GM23338 (cell line): ENCODE measurements at regions not wholly inside any gene's neighbourhood (a gene's known extent, or its start where the extent isn't known, plus 50 kb on each side); places are given as distances from the start of the nearest gene placed in this dataset.

Experiments used
- ATAC-seq: fragments of 200-7000 bp; cut with Tn5 transposase; 3 replicates; pipeline ENCODE4 v1.9.1; 2020
- DNase-seq: peaks from one replicate; pipeline ENCODE4 v3.0.0-alpha.2; 2015; ENCODE audit warnings: low spot score
- H2AFZ ChIP-seq: fragments of 200-600 bp; sonication (generic); 2 replicates; pipeline ENCODE4 v1.8.0; 2016; ENCODE audit warnings: antibody characterized with exemption, mild to moderate bottlenecking, moderate library complexity
- H3F3A ChIP-seq: fragments of 200-600 bp; sonication (generic); replicated peaks from 2 replicates; pipeline ENCODE4 v1.8.0; 2017; ENCODE audit warnings: antibody characterized with exemption, mixed run types, low read depth
- H3K27ac ChIP-seq: fragments of 200-600 bp; sonication (generic); 2 replicates; pipeline ENCODE4 v1.6.1; 2016; ENCODE audit warnings: low read depth
- H3K27me3 ChIP-seq: fragments of 200-600 bp; sonication (generic); 2 replicates; pipeline ENCODE4 v1.8.0; 2016; ENCODE audit warnings: mild to moderate bottlenecking, mixed run types, moderate library complexity; ENCODE audit not compliant: insufficient read depth
- H3K36me3 ChIP-seq: fragments of 200-600 bp; sonication (generic); 2 replicates; pipeline ENCODE4 v1.8.0; 2016; ENCODE audit warnings: mild to moderate bottlenecking; ENCODE audit not compliant: insufficient read depth
- H3K4me1 ChIP-seq: fragments of 200-600 bp; sonication (generic); 2 replicates; pipeline ENCODE4 v1.8.0; 2016; ENCODE audit warnings: mild to moderate bottlenecking, moderate library complexity; ENCODE audit not compliant: insufficient read depth
- H3K4me2 ChIP-seq: fragments of 200-600 bp; sonication (generic); 2 replicates; pipeline ENCODE4 v1.7.1; 2017; ENCODE audit warnings: mixed run types
- H3K4me3 ChIP-seq: fragments of 200-600 bp; sonication (generic); 2 replicates; pipeline ENCODE4 v1.6.1; 2016; ENCODE audit warnings: mixed run types
- H3K79me2 ChIP-seq: fragments of 200-600 bp; sonication (generic); replicated peaks from 2 replicates; pipeline ENCODE4 v1.8.0; 2017; ENCODE audit warnings: mild to moderate bottlenecking; ENCODE audit not compliant: insufficient read depth
- H3K9me2 ChIP-seq: fragments of 200-600 bp; sonication (generic); 2 replicates; pipeline ENCODE4 v1.8.0; 2017; ENCODE audit not compliant: insufficient read depth
- H4K20me1 ChIP-seq: fragments of 200-600 bp; sonication (generic); replicated peaks from 2 replicates; pipeline ENCODE4 v1.8.0; 2017; ENCODE audit warnings: mild to moderate bottlenecking; ENCODE audit not compliant: insufficient read depth
- H3K27ac Mint-ChIP-seq: 2 replicates; pipeline ENCODE4 v1.8.0; 2020; ENCODE audit warnings: inconsistent platforms, mild to moderate bottlenecking, moderate library complexity, mixed read lengths
- H3K27me3 Mint-ChIP-seq: 3 replicates; pipeline ENCODE4 v1.8.0; 2022; ENCODE audit warnings: low read depth, mild to moderate bottlenecking, moderate library complexity, mixed read lengths, inconsistent platforms; ENCODE audit not compliant: insufficient read depth, poor library complexity
- H3K36me3 Mint-ChIP-seq: 3 replicates; pipeline ENCODE4 v1.8.0; 2021; ENCODE audit warnings: low read depth, mild to moderate bottlenecking, inconsistent platforms, moderate library complexity, mixed read lengths
- H3K4me1 Mint-ChIP-seq: 3 replicates; pipeline ENCODE4 v1.8.0; 2020; ENCODE audit warnings: mild to moderate bottlenecking, inconsistent platforms, mixed read lengths
- H3K4me3 Mint-ChIP-seq: 3 replicates; pipeline ENCODE4 v1.8.0; 2021; ENCODE audit warnings: moderate library complexity, mild to moderate bottlenecking, inconsistent platforms, mixed read lengths
- H3K9me3 Mint-ChIP-seq: 3 replicates; pipeline ENCODE4 v1.8.0; 2020; ENCODE audit warnings: moderate library complexity, mild to moderate bottlenecking, inconsistent platforms, mixed read lengths
- CREB1 ChIP-seq: fragments of 250-450 bp; sonication (Bioruptor Pico); IDR thresholded peaks from 2 replicates; pipeline ENCODE4 v1.5.0; 2020; ENCODE audit warnings: low read depth, mild to moderate bottlenecking, moderate library complexity
- EZH2 ChIP-seq: fragments of 200-600 bp; sonication (generic); IDR thresholded peaks from one replicate; pipeline ENCODE4 v1.8.0; 2017; ENCODE audit warnings: antibody characterized with exemption, mild to moderate bottlenecking, low read depth; ENCODE audit not compliant: unreplicated experiment
- EZH2phosphoT487 ChIP-seq: fragments of 200-600 bp; sonication (generic); IDR thresholded peaks from one replicate; pipeline ENCODE4 v1.8.1; 2018; ENCODE audit warnings: antibody characterized with exemption; ENCODE audit not compliant: unreplicated experiment
- JUNB ChIP-seq: IDR thresholded peaks from one replicate; pipeline ENCODE4 v1.6.1; 2016; ENCODE audit warnings: antibody characterized with exemption; ENCODE audit not compliant: unreplicated experiment
- NANOG ChIP-seq: IDR thresholded peaks from 2 replicates; pipeline ENCODE4 v1.6.1; 2016; ENCODE audit warnings: antibody characterized with exemption, borderline replicate concordance
- POLR2AphosphoS5 ChIP-seq: IDR thresholded peaks from 2 replicates; pipeline ENCODE4 v1.6.1; 2016; ENCODE audit warnings: antibody characterized with exemption, low read depth
- STAT1 ChIP-seq: IDR thresholded peaks from one replicate; pipeline ENCODE4 v1.6.1; 2016; ENCODE audit warnings: antibody characterized with exemption; ENCODE audit not compliant: unreplicated experiment
- ZNF114 ChIP-seq: fragments of 250-450 bp; sonication (Bioruptor Pico); IDR thresholded peaks from 2 replicates; pipeline ENCODE4 v1.5.0; 2020; ENCODE audit warnings: mild to moderate bottlenecking, moderate library complexity
- ZNF331 ChIP-seq: fragments of 250-450 bp; sonication (Bioruptor Pico); IDR thresholded peaks from 2 replicates; pipeline ENCODE4 v1.5.0; 2020; ENCODE audit warnings: low read depth, mild to moderate bottlenecking, moderate library complexity
- TF ChIP-seq, protein P1 (sequence below), 2 experiments: fragments of 200-600 bp in 1 of 2; sonication (generic) in 1 of 2; conservative IDR thresholded peaks; 2 replicates each; pipeline versions ENCODE4 v1.5.1 to v1.6.1; 2016 to 2017; ENCODE audit warnings: antibody characterized with exemption in 2 of 2, low read depth in 2 of 2, mild to moderate bottlenecking in 2 of 2, moderate library complexity in 1 of 2
- TF ChIP-seq, protein P2 (sequence below): fragments of 250-450 bp; sonication (Bioruptor Pico); IDR thresholded peaks from 2 replicates; pipeline ENCODE4 v1.5.0; 2020; ENCODE audit warnings: mild to moderate bottlenecking, moderate library complexity
- TF ChIP-seq, protein P3 (sequence below): IDR thresholded peaks from one replicate; pipeline ENCODE4 v1.6.1; 2018; ENCODE audit warnings: antibody characterized with exemption; ENCODE audit not compliant: unreplicated experiment
- TF ChIP-seq, protein P4 (sequence below): IDR thresholded peaks from 2 replicates; pipeline ENCODE4 v1.6.1; 2016; ENCODE audit warnings: antibody characterized with exemption

DNA sequence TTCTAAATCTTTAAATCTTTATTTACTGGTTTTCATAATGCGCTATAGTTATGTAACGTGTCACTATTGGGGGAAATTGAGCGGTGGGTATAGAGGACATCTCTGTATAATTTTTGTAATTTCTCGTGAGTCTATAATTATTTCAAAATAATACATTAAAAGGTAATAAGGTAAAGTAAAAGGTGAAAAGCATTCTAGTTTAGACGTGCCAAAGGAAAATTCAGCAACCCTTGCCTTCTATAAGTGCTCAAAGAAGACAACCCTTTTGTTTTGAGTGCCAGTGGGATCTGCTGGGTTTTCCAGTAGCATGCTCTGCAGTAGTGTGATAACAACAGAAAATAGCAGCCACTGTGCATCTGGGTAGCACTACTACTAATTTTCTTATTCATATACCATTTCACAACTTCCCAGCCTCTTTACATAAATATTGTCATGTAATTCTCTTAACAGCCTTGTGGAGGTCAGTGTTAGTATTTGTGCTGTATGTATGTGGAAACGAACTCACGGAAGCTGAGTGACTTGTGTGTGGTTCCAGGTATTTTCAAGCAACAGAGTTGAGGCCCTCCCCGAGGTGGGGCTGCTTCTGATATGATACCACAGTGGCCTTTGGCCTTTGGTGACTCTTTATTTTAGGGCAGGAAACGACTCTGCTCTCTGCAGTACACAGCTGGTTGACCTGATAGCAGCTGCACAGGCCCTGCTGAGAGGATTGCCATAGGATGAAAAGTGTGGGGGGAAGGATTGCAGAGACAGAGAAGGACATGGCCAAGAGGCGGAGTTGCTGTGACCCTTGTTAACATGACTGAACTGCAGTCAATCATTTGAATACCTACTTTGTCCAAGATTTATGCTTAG lies 104.5 kb downstream of the TDRD15 start:
- Mint-ChIP-seq H3K9me3 (no peaks in the 10 kb centered on the region), H3K4me1 (peaks cover 8% of the 10 kb centered on the region), H3K27me3 (no peaks in the 10 kb centered on the region), H3K27ac (0 out of 2 replicates have a peak overlapping the region, but pooled peaks have one; percentile 74), H3K36me3 (no peaks in the 10 kb centered on the region), H3K4me3 (no peak overlapping the region)
- no peaks in the 10 kb centered on the region for H3K9me2 ChIP-seq
- peak; percentile 2 for DNase-seq
- H3K27ac ChIP-seq: no peak overlapping the region
- H3K4me3 ChIP-seq: no peak overlapping the region
- no peaks in the 10 kb centered on the region for H3K27me3 ChIP-seq
- H3K4me1 ChIP-seq: no peaks in the 10 kb centered on the region
- peak; percentile 64; the same call in 2 of the 3 replicates for ATAC-seq
- no peak overlapping the region for H3K4me2 ChIP-seq
- no peaks in the 10 kb centered on the region for H3K36me3 ChIP-seq
- no peaks in the 10 kb centered on the region for H4K20me1 ChIP-seq
- no peaks in the 10 kb centered on the region for H3K79me2 ChIP-seq
- no peak for TF ChIP-seq STAT1
- TF ChIP-seq, protein P1, sequence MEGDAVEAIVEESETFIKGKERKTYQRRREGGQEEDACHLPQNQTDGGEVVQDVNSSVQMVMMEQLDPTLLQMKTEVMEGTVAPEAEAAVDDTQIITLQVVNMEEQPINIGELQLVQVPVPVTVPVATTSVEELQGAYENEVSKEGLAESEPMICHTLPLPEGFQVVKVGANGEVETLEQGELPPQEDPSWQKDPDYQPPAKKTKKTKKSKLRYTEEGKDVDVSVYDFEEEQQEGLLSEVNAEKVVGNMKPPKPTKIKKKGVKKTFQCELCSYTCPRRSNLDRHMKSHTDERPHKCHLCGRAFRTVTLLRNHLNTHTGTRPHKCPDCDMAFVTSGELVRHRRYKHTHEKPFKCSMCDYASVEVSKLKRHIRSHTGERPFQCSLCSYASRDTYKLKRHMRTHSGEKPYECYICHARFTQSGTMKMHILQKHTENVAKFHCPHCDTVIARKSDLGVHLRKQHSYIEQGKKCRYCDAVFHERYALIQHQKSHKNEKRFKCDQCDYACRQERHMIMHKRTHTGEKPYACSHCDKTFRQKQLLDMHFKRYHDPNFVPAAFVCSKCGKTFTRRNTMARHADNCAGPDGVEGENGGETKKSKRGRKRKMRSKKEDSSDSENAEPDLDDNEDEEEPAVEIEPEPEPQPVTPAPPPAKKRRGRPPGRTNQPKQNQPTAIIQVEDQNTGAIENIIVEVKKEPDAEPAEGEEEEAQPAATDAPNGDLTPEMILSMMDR (conservative IDR thresholded peaks at IDR 0.05; ENCODE audit: low read depth in 2 of 2): no peak
- TF ChIP-seq EZH2phosphoT487: no peak
- TF ChIP-seq JUNB: no peak
- TF ChIP-seq POLR2AphosphoS5: no peak
- TF ChIP-seq ZNF114 (CRISPR knock-in tag): no peak
- TF ChIP-seq EZH2: no peak
- TF ChIP-seq, protein P2, sequence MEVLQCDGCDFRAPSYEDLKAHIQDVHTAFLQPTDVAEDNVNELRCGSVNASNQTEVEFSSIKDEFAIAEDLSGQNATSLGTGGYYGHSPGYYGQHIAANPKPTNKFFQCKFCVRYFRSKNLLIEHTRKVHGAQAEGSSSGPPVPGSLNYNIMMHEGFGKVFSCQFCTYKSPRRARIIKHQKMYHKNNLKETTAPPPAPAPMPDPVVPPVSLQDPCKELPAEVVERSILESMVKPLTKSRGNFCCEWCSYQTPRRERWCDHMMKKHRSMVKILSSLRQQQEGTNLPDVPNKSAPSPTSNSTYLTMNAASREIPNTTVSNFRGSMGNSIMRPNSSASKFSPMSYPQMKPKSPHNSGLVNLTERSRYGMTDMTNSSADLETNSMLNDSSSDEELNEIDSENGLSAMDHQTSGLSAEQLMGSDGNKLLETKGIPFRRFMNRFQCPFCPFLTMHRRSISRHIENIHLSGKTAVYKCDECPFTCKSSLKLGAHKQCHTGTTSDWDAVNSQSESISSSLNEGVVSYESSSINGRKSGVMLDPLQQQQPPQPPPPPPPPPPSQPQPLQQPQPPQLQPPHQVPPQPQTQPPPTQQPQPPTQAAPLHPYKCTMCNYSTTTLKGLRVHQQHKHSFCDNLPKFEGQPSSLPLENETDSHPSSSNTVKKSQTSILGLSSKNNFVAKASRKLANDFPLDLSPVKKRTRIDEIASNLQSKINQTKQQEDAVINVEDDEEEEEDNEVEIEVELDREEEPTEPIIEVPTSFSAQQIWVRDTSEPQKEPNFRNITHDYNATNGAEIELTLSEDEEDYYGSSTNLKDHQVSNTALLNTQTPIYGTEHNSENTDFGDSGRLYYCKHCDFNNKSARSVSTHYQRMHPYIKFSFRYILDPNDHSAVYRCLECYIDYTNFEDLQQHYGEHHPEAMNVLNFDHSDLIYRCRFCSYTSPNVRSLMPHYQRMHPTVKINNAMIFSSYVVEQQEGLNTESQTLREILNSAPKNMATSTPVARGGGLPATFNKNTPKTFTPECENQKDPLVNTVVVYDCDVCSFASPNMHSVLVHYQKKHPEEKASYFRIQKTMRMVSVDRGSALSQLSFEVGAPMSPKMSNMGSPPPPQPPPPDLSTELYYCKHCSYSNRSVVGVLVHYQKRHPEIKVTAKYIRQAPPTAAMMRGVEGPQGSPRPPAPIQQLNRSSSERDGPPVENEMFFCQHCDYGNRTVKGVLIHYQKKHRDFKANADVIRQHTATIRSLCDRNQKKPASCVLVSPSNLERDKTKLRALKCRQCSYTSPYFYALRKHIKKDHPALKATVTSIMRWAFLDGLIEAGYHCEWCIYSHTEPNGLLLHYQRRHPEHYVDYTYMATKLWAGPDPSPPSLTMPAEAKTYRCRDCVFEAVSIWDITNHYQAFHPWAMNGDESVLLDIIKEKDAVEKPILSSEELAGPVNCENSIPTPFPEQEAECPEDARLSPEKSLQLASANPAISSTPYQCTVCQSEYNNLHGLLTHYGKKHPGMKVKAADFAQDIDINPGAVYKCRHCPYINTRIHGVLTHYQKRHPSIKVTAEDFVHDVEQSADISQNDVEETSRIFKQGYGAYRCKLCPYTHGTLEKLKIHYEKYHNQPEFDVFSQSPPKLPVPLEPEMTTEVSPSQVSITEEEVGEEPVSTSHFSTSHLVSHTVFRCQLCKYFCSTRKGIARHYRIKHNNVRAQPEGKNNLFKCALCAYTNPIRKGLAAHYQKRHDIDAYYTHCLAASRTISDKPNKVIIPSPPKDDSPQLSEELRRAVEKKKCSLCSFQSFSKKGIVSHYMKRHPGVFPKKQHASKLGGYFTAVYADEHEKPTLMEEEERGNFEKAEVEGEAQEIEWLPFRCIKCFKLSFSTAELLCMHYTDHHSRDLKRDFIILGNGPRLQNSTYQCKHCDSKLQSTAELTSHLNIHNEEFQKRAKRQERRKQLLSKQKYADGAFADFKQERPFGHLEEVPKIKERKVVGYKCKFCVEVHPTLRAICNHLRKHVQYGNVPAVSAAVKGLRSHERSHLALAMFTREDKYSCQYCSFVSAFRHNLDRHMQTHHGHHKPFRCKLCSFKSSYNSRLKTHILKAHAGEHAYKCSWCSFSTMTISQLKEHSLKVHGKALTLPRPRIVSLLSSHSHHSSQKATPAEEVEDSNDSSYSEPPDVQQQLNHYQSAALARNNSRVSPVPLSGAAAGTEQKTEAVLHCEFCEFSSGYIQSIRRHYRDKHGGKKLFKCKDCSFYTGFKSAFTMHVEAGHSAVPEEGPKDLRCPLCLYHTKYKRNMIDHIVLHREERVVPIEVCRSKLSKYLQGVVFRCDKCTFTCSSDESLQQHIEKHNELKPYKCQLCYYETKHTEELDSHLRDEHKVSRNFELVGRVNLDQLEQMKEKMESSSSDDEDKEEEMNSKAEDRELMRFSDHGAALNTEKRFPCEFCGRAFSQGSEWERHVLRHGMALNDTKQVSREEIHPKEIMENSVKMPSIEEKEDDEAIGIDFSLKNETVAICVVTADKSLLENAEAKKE (CRISPR knock-in tag): no peak
- no peak for TF ChIP-seq NANOG
- TF ChIP-seq CREB1 (CRISPR knock-in tag): no peak
- TF ChIP-seq, protein P3, sequence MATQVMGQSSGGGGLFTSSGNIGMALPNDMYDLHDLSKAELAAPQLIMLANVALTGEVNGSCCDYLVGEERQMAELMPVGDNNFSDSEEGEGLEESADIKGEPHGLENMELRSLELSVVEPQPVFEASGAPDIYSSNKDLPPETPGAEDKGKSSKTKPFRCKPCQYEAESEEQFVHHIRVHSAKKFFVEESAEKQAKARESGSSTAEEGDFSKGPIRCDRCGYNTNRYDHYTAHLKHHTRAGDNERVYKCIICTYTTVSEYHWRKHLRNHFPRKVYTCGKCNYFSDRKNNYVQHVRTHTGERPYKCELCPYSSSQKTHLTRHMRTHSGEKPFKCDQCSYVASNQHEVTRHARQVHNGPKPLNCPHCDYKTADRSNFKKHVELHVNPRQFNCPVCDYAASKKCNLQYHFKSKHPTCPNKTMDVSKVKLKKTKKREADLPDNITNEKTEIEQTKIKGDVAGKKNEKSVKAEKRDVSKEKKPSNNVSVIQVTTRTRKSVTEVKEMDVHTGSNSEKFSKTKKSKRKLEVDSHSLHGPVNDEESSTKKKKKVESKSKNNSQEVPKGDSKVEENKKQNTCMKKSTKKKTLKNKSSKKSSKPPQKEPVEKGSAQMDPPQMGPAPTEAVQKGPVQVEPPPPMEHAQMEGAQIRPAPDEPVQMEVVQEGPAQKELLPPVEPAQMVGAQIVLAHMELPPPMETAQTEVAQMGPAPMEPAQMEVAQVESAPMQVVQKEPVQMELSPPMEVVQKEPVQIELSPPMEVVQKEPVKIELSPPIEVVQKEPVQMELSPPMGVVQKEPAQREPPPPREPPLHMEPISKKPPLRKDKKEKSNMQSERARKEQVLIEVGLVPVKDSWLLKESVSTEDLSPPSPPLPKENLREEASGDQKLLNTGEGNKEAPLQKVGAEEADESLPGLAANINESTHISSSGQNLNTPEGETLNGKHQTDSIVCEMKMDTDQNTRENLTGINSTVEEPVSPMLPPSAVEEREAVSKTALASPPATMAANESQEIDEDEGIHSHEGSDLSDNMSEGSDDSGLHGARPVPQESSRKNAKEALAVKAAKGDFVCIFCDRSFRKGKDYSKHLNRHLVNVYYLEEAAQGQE: no peak
- TF ChIP-seq, protein P4, sequence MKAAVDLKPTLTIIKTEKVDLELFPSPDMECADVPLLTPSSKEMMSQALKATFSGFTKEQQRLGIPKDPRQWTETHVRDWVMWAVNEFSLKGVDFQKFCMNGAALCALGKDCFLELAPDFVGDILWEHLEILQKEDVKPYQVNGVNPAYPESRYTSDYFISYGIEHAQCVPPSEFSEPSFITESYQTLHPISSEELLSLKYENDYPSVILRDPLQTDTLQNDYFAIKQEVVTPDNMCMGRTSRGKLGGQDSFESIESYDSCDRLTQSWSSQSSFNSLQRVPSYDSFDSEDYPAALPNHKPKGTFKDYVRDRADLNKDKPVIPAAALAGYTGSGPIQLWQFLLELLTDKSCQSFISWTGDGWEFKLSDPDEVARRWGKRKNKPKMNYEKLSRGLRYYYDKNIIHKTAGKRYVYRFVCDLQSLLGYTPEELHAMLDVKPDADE: no peak
- no peak for TF ChIP-seq ZNF331
- H2AFZ ChIP-seq: no peak overlapping the region; the same call in 1 of the 2 replicates
- no peaks in the 10 kb centered on the region for H3F3A ChIP-seq
